ENCODE measurements at regions not wholly inside any gene's neighbourhood (a gene's known extent, or its start where the extent isn't known, plus 50 kb on each side); places are given as distances from the start of the nearest gene placed in this dataset.

GRCh38 chr10:130807096-130807495, 504.4 kb downstream of the TCERG1L start:
- no peak for DNase-seq (ENCODE audit: low read depth in 2 of 3, low spot score in 1 of 3)

GRCh38 chr10:130807721-130808120, 503.8 kb downstream of the TCERG1L start:
- DNase-seq (ENCODE audit: low read depth in 2 of 3, low spot score in 1 of 3): no peak

GRCh38 chr10:130808243-130808642, 503.3 kb downstream of the TCERG1L start:
- DNase-seq (ENCODE audit: low read depth in 2 of 3, low spot score in 1 of 3): no peak

- no peak for DNase-seq (ENCODE audit: low read depth in 2 of 3, low spot score in 1 of 3)
These were observed 502.8 kb downstream of the TCERG1L start for GRCh38 chr10:130808686-130809085.

GRCh38 chr10:130809181-130809580, 502.3 kb downstream of the TCERG1L start:
- DNase-seq (ENCODE audit: low read depth in 2 of 3, low spot score in 1 of 3): no peak

GRCh38 chr10:130809761-130810515, 501.6 kb downstream of the TCERG1L start:
- DNase-seq (ENCODE audit: low read depth in 2 of 3, low spot score in 1 of 3): no peak

GRCh38 chr10:130810856-130811255, 500.7 kb downstream of the TCERG1L start:
- no peak for DNase-seq (ENCODE audit: low read depth in 2 of 3, low spot score in 1 of 3)

GRCh38 chr10:130812381-130813148, 499.0 kb downstream of the TCERG1L start:
- no peak for DNase-seq (ENCODE audit: low read depth in 2 of 3, low spot score in 1 of 3)

- no peak for DNase-seq (ENCODE audit: low read depth in 2 of 3, low spot score in 1 of 3)
These were observed 496.9 kb downstream of the TCERG1L start for GRCh38 chr10:130814610-130815009.

- DNase-seq (ENCODE audit: low read depth in 2 of 3, low spot score in 1 of 3): no peak
These were observed 495.2 kb downstream of the TCERG1L start for GRCh38 chr10:130816116-130816901.

GRCh38 chr10:130817046-130817624, 494.4 kb downstream of the TCERG1L start:
- no peak for DNase-seq (ENCODE audit: low read depth in 2 of 3, low spot score in 1 of 3)

- no peak for DNase-seq (ENCODE audit: low read depth in 2 of 3, low spot score in 1 of 3)
These were observed 493.8 kb downstream of the TCERG1L start for GRCh38 chr10:130817674-130818073.

- no peak for DNase-seq (ENCODE audit: low read depth in 2 of 3, low spot score in 1 of 3)
These were observed 490.5 kb downstream of the TCERG1L start for GRCh38 chr10:130820880-130821482.

- no peak for DNase-seq (ENCODE audit: low read depth in 2 of 3, low spot score in 1 of 3)
These were observed 487.1 kb downstream of the TCERG1L start for GRCh38 chr10:130824230-130825014.

GRCh38 chr10:130833596-130833995, 477.9 kb downstream of the TCERG1L start:
- DNase-seq (ENCODE audit: low read depth in 2 of 3, low spot score in 1 of 3): no peak

GRCh38 chr10:130834170-130834569, 477.4 kb downstream of the TCERG1L start:
- no peak for DNase-seq (ENCODE audit: low read depth in 2 of 3, low spot score in 1 of 3)

GRCh38 chr10:130834573-130834972, 476.9 kb downstream of the TCERG1L start:
- DNase-seq (ENCODE audit: low read depth in 2 of 3, low spot score in 1 of 3): no peak

GRCh38 chr10:130835068-130835467, 476.5 kb downstream of the TCERG1L start:
- no peak for DNase-seq (ENCODE audit: low read depth in 2 of 3, low spot score in 1 of 3)

- no peak for DNase-seq (ENCODE audit: low read depth in 2 of 3, low spot score in 1 of 3)
These were observed 475.2 kb downstream of the TCERG1L start for GRCh38 chr10:130836344-130836743.

GRCh38 chr10:130843051-130843653, 468.4 kb downstream of the TCERG1L start:
- no peak for DNase-seq (ENCODE audit: low read depth in 2 of 3, low spot score in 1 of 3)

Data from stimulated activated CD4-positive, alpha-beta T cell treated with anti-CD3 and anti-CD28 coated beads, Interleukin-12 subunit alpha, Interleukin-12 subunit beta, amount 100 ng/mL, for 48 hours (primary cell).